NOMO-1 treated with DMSO at 0.1 percent for 48 hours (cell line): ENCODE measurements at regions not wholly inside any gene's neighbourhood (a gene's known extent, or its start where the extent isn't known, plus 50 kb on each side); places are given as distances from the start of the nearest gene placed in this dataset.
"Not testable (repeated sequence)": the region's sequence is repeated elsewhere in the genome, so short reads cannot be mapped to it uniquely, and the experiment has no call there.

ENCODE experiments used
- DNase-seq: peaks from one replicate; lab custom pipeline; 2025; ENCODE audit not compliant: unreplicated experiment; lab: John Stamatoyannopoulos, UW

DNA sequence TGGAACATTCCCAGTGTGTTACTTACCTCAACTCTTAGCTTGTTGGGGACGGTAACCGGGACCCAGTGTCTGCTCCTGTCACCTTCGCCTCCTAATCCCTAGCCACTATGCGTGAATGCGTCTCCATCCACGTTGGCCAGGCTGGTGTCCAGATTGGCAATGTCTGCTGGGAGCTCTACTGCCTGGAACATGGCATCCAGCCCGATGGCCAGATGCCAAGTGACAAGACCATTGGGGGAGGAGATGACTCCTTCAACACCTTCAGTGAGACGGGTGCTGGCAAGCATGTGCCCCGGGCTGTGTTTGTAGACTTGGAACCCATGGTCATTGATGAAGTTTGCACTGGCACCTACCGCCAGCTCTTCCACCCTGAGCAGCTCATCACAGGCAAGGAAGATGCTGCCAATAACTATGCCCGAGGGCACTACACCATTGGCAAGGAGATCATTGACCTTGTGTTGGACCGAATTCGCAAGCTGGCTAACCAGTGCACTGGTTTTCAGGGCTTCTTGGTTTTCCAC, 59.8 kb upstream of the CHORDC1 start:
- DNase-seq: not testable (repeated sequence)

DNA sequence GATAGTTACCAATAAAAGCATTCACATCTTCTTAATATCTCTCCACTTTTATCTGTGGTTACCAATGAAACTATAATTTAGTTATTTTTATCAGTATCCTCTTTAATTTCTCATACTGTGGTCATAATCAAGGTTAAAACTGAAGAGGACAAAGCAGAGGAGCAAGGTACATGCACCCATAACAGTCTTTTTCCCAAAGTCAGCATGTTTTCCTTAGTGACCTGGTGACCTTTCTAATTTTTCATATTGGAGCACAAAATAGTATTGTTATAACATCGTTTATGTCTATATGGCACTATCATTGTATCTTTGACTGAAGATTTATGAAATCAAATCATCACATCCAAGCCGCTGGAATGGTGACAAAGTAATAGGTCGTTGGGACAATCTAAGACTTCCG, 51.5 kb upstream of the CHORDC1 start:
- DNase-seq: no peak
